GM18505 (cell line): ENCODE measurements at regions not wholly inside any gene's neighbourhood (a gene's known extent, or its start where the extent isn't known, plus 50 kb on each side); places are given as distances from the start of the nearest gene placed in this dataset.

ENCODE experiments used
- ATAC-seq: cut with Tn5 transposase; IDR thresholded peaks from one replicate; pipeline ENCODE4 v1.9.1; 2021; ENCODE audit not compliant: unreplicated experiment
- POLR2A ChIP-seq: IDR thresholded peaks from 4 replicates; pipeline ENCODE4 v1.6.1; 2011; ENCODE audit warnings: borderline replicate concordance; ENCODE audit not compliant: insufficient read depth, insufficient read length; ENCODE audit errors: extremely low read depth

DNA sequence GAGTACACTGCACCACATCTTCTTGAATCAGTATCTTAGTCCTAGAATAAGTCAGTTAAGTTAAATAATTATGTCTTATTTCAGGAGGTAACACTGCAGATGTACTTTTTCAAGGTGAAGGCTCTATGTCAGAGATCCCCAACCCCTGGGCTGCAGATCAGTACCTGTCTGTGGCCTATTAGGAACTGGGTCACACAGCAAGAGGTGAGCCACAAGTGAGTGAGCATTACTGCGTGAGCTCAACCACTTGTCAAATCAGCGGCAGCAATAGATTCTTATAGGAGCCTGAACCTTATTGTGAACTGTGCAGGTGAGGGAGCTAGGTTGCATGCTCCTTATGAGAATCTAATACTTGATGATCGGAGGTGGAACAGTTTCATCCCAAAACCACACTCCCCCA lies 851.9 kb upstream of the ALCAM start:
- TF ChIP-seq POLR2A, result no peak
- no peak for ATAC-seq

DNA sequence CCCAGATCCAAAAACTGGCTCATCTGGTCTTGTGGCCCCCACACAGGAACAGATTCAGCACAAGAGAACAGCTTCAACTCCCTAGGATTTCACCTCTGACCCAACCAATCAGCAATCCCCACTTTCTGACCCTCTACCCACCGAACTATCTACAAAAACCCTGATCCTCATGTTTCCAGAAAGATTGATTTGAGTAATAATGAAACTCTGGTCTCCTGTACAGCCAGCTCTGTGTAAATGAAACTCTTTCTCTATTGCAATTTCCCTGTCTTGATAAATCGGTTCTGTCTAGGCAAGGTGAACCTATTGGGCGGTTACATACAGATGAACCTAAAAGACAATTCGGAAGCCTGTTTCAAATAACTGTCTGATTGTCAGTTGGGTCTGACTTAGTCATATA lies 847.6 kb upstream of the ALCAM start:
- TF ChIP-seq POLR2A, result no peak
- ATAC-seq, result peak; percentile 38

DNA sequence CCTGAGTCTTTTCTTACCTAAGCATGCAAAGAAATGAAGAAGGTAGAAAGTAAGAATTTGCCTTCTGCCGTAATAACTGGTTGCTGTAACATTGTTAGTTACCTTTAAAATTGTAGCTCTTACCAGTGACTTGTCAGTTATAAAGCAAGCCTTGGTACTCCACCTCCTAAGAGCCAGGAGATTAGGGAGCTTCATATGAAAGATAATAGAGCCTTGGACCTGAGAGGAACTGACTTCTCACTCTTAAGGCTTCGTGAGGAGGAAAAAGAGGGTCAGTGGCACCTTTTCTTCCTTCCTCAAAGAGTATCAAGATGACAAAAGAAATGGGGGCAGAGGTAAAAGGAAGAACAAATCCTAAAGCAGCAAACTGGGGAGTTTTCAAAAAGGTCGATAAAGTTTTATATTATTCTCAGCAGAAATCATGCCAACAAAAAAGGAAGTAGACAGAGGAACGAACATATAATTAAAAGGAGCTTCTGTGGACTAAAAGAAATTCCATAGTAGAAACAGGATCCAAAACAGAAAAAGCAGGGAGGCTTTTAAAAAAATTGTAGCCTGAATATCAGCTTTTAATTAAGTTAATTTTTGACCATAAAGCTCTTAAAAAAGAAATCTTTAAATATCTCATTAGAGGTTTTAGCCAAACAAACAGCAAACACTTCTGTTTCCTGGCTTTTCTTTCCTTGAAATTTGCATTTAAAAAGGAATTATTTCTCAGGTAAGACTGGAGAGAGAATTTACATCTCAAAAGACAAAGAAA lies 847.1 kb upstream of the ALCAM start:
- no peak for ATAC-seq
- no peak for TF ChIP-seq POLR2A

DNA sequence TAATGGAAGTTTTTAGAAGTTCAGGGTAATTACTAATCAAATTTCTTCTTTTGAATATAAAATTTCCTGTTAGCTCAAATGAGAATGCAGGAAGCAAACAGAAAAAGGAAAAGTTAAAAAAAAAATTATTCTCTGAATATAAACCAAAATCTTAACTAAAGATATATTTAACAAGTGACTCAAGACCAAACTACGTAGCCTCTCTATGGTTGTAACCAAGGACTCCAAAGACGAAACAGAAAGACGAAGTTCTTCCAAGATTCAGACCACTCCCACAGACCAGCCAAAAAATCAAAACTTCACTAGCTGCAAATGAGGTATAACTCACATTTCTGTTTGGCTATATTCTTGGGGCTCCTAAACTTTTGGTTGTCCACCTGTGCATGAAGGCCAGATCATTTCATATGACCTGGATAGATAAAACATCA lies 846.5 kb upstream of the ALCAM start:
- ATAC-seq, result peak; percentile 37

DNA sequence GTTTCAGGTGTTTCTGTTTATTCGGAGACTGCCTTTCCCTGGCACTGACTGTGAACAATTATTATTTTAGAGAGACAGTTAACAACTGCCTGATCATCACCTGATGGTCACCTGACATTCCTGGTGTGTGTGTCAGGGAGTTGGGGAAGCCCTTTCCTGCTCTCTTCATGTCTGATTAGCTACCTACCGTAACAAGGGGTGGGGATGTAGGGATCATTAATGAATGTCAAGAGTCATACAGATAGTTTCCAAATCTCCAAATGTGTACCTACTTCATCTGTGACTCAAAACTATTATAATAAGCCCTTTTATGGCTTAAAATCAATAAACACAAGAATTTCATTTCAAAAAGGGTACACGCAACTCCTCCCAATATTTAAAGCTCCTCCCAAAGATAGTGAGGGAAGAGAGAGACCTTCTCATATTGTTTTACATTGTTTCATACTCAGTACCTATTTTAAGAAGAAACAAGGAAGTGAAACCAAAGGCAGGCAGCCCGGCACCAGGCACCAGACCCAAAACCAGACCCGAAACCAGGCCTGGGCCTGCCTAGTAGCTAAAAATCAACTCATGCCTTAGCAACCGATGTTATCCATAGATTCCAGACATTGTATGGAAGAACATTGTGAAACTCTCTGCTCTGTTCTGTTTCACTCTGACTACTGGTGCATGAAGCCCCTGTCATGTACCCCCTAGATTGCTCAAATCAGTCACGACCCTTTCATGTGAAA lies 844.9 kb upstream of the ALCAM start:
- ATAC-seq, result peak; percentile 56
- TF ChIP-seq POLR2A, result no peak

More for the DNA sequence above, 846.5 kb upstream of the ALCAM start:
- no peak for TF ChIP-seq POLR2A

DNA sequence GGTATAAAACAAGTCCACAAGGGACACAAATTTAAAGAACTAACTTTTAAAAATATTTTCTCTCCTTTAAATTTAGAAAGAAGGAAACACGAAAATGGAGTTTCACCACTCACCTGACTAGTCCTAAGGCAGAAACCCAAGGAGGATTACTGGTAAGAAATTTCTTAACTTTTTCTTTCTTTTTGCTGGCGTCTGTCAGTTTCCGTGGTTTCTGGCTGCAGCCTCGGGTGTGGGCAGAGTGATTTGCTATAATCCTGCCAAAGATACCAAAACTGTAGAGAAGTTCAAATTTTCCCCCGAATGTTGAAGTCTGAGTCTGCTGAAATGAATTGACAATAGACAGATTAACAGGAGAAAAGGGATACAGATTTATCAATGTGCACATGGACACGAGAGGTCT lies 843.6 kb upstream of the ALCAM start:
- no peak for TF ChIP-seq POLR2A
- ATAC-seq, result no peak

DNA sequence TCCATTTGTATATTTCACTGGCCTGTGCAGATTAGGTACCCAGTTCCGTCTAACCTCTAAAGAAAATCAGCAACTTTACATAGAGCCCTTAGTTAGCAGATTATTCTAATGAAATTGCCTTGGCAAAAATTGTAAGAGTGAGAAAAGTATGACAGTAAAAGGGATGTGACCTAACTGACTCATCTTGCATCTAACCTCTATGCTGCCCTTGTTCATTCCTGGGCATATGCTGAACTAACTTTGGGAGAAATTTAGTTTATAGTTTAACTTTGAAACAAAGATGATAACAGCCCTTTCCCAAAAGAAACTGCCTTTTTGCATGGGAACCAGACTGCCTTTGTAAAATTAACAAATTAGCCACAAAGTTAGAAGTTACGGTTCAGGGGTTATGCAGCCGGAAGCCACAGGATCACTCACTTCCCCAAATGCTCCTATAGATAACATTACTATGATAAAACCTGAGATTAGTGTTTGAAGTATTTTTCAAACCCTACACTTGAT lies 839.8 kb upstream of the ALCAM start:
- TF ChIP-seq POLR2A, result no peak
- peak; percentile 90 for ATAC-seq

DNA sequence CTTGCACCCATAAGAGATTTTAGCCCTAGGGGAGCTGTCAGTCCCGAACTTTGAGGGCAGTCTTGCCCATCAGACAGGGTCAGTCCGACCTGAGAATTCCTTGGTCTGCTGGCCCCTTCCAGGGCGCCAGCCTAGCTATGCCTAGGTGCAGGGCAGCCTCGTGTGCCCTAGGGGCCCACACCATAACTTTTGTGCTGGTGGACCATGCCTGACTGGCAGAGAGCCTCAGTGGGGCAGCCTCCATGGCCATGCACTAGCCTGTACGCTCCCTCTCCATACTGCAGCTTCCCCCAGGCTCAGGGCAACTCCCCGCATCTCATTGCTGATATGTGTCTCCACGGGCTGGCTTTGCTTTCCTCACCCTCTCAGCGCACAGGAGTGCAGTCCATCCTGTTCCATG lies 835.8 kb upstream of the ALCAM start:
- no peak for TF ChIP-seq POLR2A

DNA sequence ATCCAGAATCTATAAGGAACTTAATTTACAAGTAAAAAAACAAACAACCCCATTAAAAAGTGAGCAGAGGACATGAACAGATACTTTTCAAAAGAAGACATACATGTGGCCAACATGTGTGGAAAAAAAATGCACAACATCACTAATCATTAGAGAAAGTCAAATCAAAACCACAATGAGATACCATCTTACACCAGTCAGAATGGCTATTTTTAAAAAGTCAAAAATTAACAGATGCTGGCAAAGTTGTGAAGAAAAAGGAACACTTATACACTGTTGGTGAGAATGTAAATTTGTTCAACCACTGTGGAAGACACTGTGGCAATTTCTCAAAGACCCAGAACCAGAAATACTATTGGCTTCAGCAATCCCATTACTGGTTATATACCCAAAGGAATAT lies 830.0 kb upstream of the ALCAM start:
- TF ChIP-seq POLR2A, result no peak
- ATAC-seq, result no peak

More for the DNA sequence above, 835.8 kb upstream of the ALCAM start:
- ATAC-seq, result no peak

DNA sequence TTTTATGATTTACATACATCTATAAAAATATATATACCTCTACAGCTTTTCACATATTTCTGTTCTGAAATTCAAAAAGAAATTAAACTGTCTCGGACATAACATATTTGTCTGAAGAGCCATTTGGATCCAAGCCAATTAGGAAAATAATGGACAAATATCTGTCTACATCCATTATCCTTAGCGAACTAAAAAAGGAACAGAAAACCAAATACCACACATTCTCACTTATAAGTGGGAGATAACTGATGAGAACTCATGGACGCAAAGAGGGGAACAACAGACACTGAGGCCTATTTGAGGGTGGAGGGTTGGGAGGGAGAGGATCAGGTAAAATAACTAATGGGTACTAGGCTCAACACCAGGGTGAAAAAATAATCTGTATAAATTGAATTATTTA lies 829.4 kb upstream of the ALCAM start:
- no peak for ATAC-seq
- TF ChIP-seq POLR2A, result no peak

DNA sequence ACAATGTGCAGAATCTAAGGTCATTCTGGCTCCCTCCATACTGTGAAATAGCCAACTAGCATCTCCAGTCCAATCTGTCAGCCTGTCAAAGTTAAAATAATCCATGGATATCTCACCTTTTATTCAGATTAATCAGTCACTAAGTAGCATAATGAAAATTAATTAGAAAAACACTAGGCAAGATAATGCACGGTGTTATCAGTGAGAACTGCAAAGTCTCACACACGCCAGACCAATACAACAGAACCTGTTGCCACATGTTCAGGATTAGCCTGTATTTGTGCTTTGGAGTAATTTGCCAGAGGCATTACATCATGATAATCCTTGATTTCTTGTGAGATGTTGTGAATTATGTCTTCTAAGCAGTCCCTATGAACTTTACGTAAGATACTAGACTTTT lies 820.4 kb upstream of the ALCAM start:
- TF ChIP-seq POLR2A, result no peak
- ATAC-seq, result no peak

DNA sequence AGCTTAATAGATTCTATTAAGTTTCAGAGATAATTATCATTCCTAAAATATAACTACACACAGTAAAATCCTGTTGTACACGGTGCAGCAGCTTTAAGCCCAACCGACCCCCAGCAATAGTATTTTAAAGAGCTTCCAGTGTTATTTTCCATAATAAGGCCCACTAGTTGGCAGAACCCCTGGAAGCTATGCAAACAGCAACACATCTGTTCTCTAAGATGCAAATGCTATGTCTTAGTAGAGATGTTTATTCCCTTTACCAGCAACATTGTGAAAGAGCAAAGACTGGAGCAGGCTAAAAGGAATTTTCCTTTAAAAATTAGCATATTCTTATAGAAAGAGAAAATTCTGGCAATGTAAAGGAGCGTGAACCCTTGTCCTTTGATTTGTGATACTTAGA lies 819.7 kb upstream of the ALCAM start:
- no peak for TF ChIP-seq POLR2A
- no peak for ATAC-seq

DNA sequence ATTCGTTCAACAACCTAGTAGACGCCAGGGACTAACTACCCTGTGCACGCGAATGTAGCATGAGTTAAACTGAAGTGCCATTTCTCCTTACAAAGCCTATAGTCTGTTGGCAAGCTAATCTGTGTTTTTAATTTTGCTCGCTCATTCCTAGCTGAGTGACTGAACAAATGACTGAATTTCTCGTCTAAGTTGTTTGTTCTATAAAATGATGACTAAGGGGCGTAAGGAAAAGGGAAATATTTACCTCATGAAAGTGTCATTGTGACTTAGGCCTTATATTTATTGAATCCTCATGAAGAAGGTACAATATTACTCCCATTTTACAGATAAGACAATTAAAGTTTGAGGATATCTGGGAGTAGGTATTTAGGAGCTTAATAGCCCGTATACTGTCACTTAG lies 818.3 kb upstream of the ALCAM start:
- ATAC-seq, result no peak
- no peak for TF ChIP-seq POLR2A
